Tongue (tissue), 1 donor: ENCODE measurements at regions not wholly inside any gene's neighbourhood (a gene's known extent, or its start where the extent isn't known, plus 50 kb on each side); places are given as distances from the start of the nearest gene placed in this dataset.
"Not testable (repeated sequence)": the region's sequence is repeated elsewhere in the genome, so short reads cannot be mapped to it uniquely, and the experiment has no call there.

Experiments
- DNase-seq: peaks from one replicate; pipeline ENCODE4 v3.0.0-alpha.2; 2015

- no peak for DNase-seq
These were observed 91.0 kb upstream of the PRR23C start for GRCh38 chr3:139135657-139136056.

- no peak for DNase-seq
These were observed 91.9 kb upstream of the PRR23C start for GRCh38 chr3:139136469-139137202.

GRCh38 chr3:139140553-139140952 lies 95.9 kb upstream of the PRR23C start:
- DNase-seq: no peak

GRCh38 chr3:139145980-139146379 lies 101.3 kb upstream of the PRR23C start:
- DNase-seq: not testable (repeated sequence)

- DNase-seq: no peak
These were observed 106.8 kb upstream of the PRR23C start for GRCh38 chr3:139151530-139151929.

GRCh38 chr3:139153434-139153833 lies 108.7 kb upstream of the PRR23C start:
- not testable (repeated sequence) for DNase-seq

- no peak for DNase-seq
These were observed 112.7 kb upstream of the PRR23C start for GRCh38 chr3:139157161-139157932.

- DNase-seq: no peak
These were observed 114.7 kb upstream of the PRR23C start for GRCh38 chr3:139159356-139159755.

- peak; percentile 61 for DNase-seq
These were observed 128.8 kb upstream of the PRR23C start for GRCh38 chr3:139173372-139174108.

GRCh38 chr3:139180489-139180888 lies 135.8 kb upstream of the PRR23C start:
- DNase-seq: no peak

GRCh38 chr3:139182143-139182542 lies 137.5 kb upstream of the PRR23C start:
- no peak for DNase-seq

- no peak for DNase-seq
These were observed 137.9 kb upstream of the PRR23C start for GRCh38 chr3:139182598-139182997.

- DNase-seq: no peak
These were observed 140.8 kb upstream of the PRR23C start for GRCh38 chr3:139185527-139185926.

GRCh38 chr3:139187154-139187553 lies 142.5 kb upstream of the PRR23C start:
- peak; percentile 13 for DNase-seq

GRCh38 chr3:139187648-139188047 lies 143.0 kb upstream of the PRR23C start:
- DNase-seq: no peak

- no peak for DNase-seq
These were observed 145.3 kb upstream of the PRR23C start for GRCh38 chr3:139189943-139190342.

GRCh38 chr3:139194421-139194820 lies 149.4 kb upstream of the MRPS22 start:
- DNase-seq: not testable (repeated sequence)

- DNase-seq: not testable (repeated sequence)
These were observed 147.7 kb upstream of the MRPS22 start for GRCh38 chr3:139196146-139196545.

GRCh38 chr3:139197251-139197650 lies 146.6 kb upstream of the MRPS22 start:
- no peak for DNase-seq

- no peak for DNase-seq
These were observed 145.6 kb upstream of the MRPS22 start for GRCh38 chr3:139198186-139198585.

- no peak for DNase-seq
These were observed 144.9 kb upstream of the MRPS22 start for GRCh38 chr3:139198929-139199328.

- DNase-seq: no peak
These were observed 144.3 kb upstream of the MRPS22 start for GRCh38 chr3:139199421-139200010.
